GM03348 (cell line): ENCODE measurements at regions not wholly inside any gene's neighbourhood (a gene's known extent, or its start where the extent isn't known, plus 50 kb on each side); places are given as distances from the start of the nearest gene placed in this dataset.
"Not testable (repeated sequence)": the region's sequence is repeated elsewhere in the genome, so short reads cannot be mapped to it uniquely, and the experiment has no call there.

ENCODE experiments used
- DNase-seq: peaks from one replicate; pipeline ENCODE4 v3.0.0; 2012; ENCODE audit warnings: low spot score

- DNase-seq, result no peak
Observed at GRCh38 chr14:104304451-104305351, 166.3 kb downstream of the KIF26A start.

- DNase-seq, result no peak
Observed at GRCh38 chr14:104305511-104306449, 167.4 kb downstream of the KIF26A start.

- DNase-seq, result no peak
Observed at GRCh38 chr14:104306450-104307040, 168.2 kb downstream of the KIF26A start.

- DNase-seq, result no peak
Observed at GRCh38 chr14:104307246-104307626, 168.8 kb downstream of the KIF26A start.

- DNase-seq, result no peak
Observed at GRCh38 chr14:104307627-104308401, 169.4 kb downstream of the KIF26A start.

- not testable (repeated sequence) for DNase-seq
Observed at GRCh38 chr14:104308534-104308933, 170.1 kb downstream of the KIF26A start.

GRCh38 chr14:104309657-104310369 is 171.4 kb downstream of the KIF26A start:
- no peak for DNase-seq

GRCh38 chr14:104311358-104311757 is 173.0 kb downstream of the KIF26A start:
- DNase-seq, result no peak

GRCh38 chr14:104313674-104314073 is 175.3 kb downstream of the KIF26A start:
- DNase-seq, result no peak

- no peak for DNase-seq
Observed at GRCh38 chr14:104314251-104314941, 176.0 kb downstream of the KIF26A start.

- DNase-seq, result no peak
Observed at GRCh38 chr14:104315169-104315568, 176.8 kb downstream of the KIF26A start.

- DNase-seq, result no peak
Observed at GRCh38 chr14:104315625-104316024, 177.2 kb downstream of the KIF26A start.

- no peak for DNase-seq
Observed at GRCh38 chr14:104316121-104316722, 177.8 kb downstream of the KIF26A start.

GRCh38 chr14:104316723-104317491 is 178.5 kb downstream of the KIF26A start:
- DNase-seq, result no peak

GRCh38 chr14:104317492-104317805 is 179.1 kb downstream of the KIF26A start:
- no peak for DNase-seq

- DNase-seq, result no peak
Observed at GRCh38 chr14:104317975-104318557, 179.7 kb downstream of the KIF26A start.

- no peak for DNase-seq
Observed at GRCh38 chr14:104318558-104319490, 180.4 kb downstream of the KIF26A start.
